Endothelial cell of umbilical vein (primary cell): ENCODE measurements at regions not wholly inside any gene's neighbourhood (a gene's known extent, or its start where the extent isn't known, plus 50 kb on each side); places are given as distances from the start of the nearest gene placed in this dataset.

Source experiments
- EZH2 ChIP-seq: IDR thresholded peaks from 2 replicates; pipeline ENCODE4 v1.6.1; 2012; ENCODE audit warnings: borderline replicate concordance, low read depth, mild to moderate bottlenecking, moderate library complexity, low read length, inconsistent platforms; ENCODE audit not compliant: severe bottlenecking
- FOS ChIP-seq: IDR thresholded peaks from 2 replicates; pipeline ENCODE4 v1.6.1; 2011; ENCODE audit warnings: mild to moderate bottlenecking, low read length, moderate library complexity, borderline replicate concordance; ENCODE audit not compliant: insufficient read depth
- MYC ChIP-seq: IDR thresholded peaks from one replicate; pipeline ENCODE4 v1.6.1; 2011; ENCODE audit warnings: mild to moderate bottlenecking, low read depth, low read length
- POLR2A ChIP-seq: IDR thresholded peaks from 2 replicates; pipeline ENCODE4 v1.6.1; 2012; ENCODE audit warnings: low read depth, mild to moderate bottlenecking, control low read depth, low read length
- POLR2AphosphoS5 ChIP-seq: IDR thresholded peaks from 2 replicates; pipeline ENCODE4 v1.6.1; 2012; ENCODE audit warnings: low read depth, mild to moderate bottlenecking, control low read depth, low read length, moderate library complexity; ENCODE audit not compliant: insufficient read depth
- TF ChIP-seq, protein P1 (sequence below), 2 donors: IDR thresholded peaks; 1 replicate in 1 of 2; 2 replicates in 1 of 2; pipeline ENCODE4 v1.5.1; 2011; ENCODE audit warnings: low read length in 2 of 2, mild to moderate bottlenecking in 2 of 2, moderate library complexity in 2 of 2, control low read depth in 1 of 2, inconsistent platforms in 1 of 2, low read depth in 1 of 2; ENCODE audit not compliant: insufficient read depth in 1 of 2; ENCODE audit errors: extremely low read depth in 1 of 2
- TF ChIP-seq, protein P2 (sequence below): IDR thresholded peaks from 2 replicates; pipeline ENCODE4 v1.6.1; 2011; ENCODE audit not compliant: insufficient read depth, insufficient read length

DNA sequence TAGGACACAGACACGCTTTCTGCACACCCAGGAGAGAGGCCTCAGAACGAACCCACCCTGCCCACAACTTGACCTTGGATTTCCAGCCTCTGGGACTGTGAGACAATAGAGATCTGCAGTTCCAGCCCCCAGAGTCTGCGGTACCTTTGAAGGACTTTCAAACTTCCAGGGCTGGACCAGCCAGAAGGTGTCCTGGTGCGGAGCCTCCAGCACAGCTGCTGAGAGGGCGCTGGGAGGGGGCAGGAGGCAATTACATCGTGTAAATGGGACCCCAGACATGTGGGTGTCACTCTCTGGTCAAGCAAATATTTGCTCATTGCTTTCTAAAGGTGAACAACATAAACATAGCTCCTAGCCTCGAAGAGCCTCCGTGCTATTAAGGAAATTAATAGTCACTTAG, 58.7 kb upstream of the ACTRT2 start:
- TF ChIP-seq, protein P1, sequence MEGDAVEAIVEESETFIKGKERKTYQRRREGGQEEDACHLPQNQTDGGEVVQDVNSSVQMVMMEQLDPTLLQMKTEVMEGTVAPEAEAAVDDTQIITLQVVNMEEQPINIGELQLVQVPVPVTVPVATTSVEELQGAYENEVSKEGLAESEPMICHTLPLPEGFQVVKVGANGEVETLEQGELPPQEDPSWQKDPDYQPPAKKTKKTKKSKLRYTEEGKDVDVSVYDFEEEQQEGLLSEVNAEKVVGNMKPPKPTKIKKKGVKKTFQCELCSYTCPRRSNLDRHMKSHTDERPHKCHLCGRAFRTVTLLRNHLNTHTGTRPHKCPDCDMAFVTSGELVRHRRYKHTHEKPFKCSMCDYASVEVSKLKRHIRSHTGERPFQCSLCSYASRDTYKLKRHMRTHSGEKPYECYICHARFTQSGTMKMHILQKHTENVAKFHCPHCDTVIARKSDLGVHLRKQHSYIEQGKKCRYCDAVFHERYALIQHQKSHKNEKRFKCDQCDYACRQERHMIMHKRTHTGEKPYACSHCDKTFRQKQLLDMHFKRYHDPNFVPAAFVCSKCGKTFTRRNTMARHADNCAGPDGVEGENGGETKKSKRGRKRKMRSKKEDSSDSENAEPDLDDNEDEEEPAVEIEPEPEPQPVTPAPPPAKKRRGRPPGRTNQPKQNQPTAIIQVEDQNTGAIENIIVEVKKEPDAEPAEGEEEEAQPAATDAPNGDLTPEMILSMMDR (IDR thresholded peaks at IDR 0.05; ENCODE audit: extremely low read depth in 1 of 2, insufficient read depth in 1 of 2, low read depth in 1 of 2, low read length in 2 of 2): no peak
- TF ChIP-seq POLR2A (no peak), POLR2AphosphoS5 (no peak), EZH2 (no peak), MYC (no peak), FOS (no peak)
- TF ChIP-seq, protein P2, sequence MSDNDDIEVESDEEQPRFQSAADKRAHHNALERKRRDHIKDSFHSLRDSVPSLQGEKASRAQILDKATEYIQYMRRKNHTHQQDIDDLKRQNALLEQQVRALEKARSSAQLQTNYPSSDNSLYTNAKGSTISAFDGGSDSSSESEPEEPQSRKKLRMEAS: no peak
